Fibroblast of mammary gland (primary cell): ENCODE measurements at regions not wholly inside any gene's neighbourhood (a gene's known extent, or its start where the extent isn't known, plus 50 kb on each side); places are given as distances from the start of the nearest gene placed in this dataset.

Experiments used
- DNase-seq: peaks from one replicate; pipeline ENCODE4 v3.0.0-alpha.2; 2010; ENCODE audit warnings: low read depth
- H3K4me3 ChIP-seq: 2 replicates; pipeline ENCODE4 v1.5.1; 2011; ENCODE audit warnings: low read depth, mild to moderate bottlenecking, low read length, moderate library complexity; ENCODE audit not compliant: control insufficient read depth
- CTCF ChIP-seq: conservative IDR thresholded peaks from 2 replicates; pipeline ENCODE4 v1.5.1; 2011; ENCODE audit warnings: low read depth, low read length, inconsistent platforms; ENCODE audit not compliant: control insufficient read depth, insufficient read depth

- no peak for DNase-seq
- H3K4me3 ChIP-seq = no peak overlapping the region
- TF ChIP-seq CTCF = no peak
These were observed 342.9 kb downstream of the IL20RB start for GRCh38 chr3:137300703-137301102.

GRCh38 chr3:137304313-137305056, 346.7 kb downstream of the IL20RB start:
- H3K4me3 ChIP-seq = no peak overlapping the region
- no peak for DNase-seq
- TF ChIP-seq CTCF = no peak

GRCh38 chr3:137324114-137324513, 366.3 kb downstream of the IL20RB start:
- no peak for DNase-seq
- no peak overlapping the region for H3K4me3 ChIP-seq
- no peak for TF ChIP-seq CTCF

DNA sequence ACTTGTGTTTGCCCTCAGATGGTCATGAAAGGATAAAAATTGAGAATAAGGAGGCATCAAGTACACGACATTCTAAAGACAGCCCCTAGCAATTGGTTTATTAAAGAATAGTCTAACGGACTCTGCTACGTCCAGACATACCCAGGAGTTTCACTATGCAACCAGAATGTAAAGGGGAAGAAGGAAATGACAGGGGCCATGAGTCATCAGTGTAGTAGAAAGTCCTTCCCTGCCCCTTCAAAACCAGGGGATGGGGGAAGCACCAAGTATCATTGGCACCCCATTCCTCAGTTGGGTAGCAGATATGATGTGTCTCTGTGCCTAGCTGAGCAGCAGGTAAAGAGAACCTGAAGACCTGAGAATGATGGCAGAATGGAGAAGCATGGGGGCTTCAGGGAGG, 367.4 kb downstream of the IL20RB start:
- TF ChIP-seq CTCF = no peak
- H3K4me3 ChIP-seq = no peak overlapping the region
- no peak for DNase-seq

GRCh38 chr3:137325934-137326333, 368.2 kb downstream of the IL20RB start:
- H3K4me3 ChIP-seq = no peak overlapping the region
- DNase-seq = no peak
- no peak for TF ChIP-seq CTCF

- no peak overlapping the region for H3K4me3 ChIP-seq
- no peak for TF ChIP-seq CTCF
- DNase-seq = no peak
These were observed 371.8 kb downstream of the IL20RB start for GRCh38 chr3:137329594-137329993.

GRCh38 chr3:137330246-137330645, 372.5 kb downstream of the IL20RB start:
- TF ChIP-seq CTCF = no peak
- H3K4me3 ChIP-seq = no peak overlapping the region
- no peak for DNase-seq
